Mesenchymal stem cell (in vitro differentiated cells and primary cell): ENCODE measurements at regions not wholly inside any gene's neighbourhood (a gene's known extent, or its start where the extent isn't known, plus 50 kb on each side); places are given as distances from the start of the nearest gene placed in this dataset.
"Not testable (repeated sequence)": the region's sequence is repeated elsewhere in the genome, so short reads cannot be mapped to it uniquely, and the experiment has no call there.

Experiments used
- DNase-seq: peaks from one replicate; pipeline ENCODE4 v3.0.0-alpha.2; 2013
- H2AFZ ChIP-seq: one replicate; pipeline ENCODE4 v1.6.1; 2013; ENCODE audit warnings: low read depth, mild to moderate bottlenecking, control low read depth, inconsistent platforms, low read length, moderate library complexity
- H2AK5ac ChIP-seq: 2 replicates; pipeline ENCODE4 v1.6.1; 2013; ENCODE audit warnings: low read length, moderate library complexity, mild to moderate bottlenecking, inconsistent platforms; ENCODE audit not compliant: severe bottlenecking
- H2BK120ac ChIP-seq: one replicate; pipeline ENCODE4 v1.6.1; 2013; ENCODE audit warnings: low read depth, mild to moderate bottlenecking, inconsistent platforms, low read length, moderate library complexity
- H2BK12ac ChIP-seq, 2 experiments: one replicate each; pipeline ENCODE4 v1.6.1; 2013; ENCODE audit warnings: inconsistent platforms in 2 of 2, low read length in 2 of 2, mild to moderate bottlenecking in 2 of 2, moderate library complexity in 2 of 2, control low read depth in 1 of 2
- H2BK15ac ChIP-seq: one replicate; pipeline ENCODE4 v1.6.1; 2013; ENCODE audit warnings: mild to moderate bottlenecking, low read depth, inconsistent platforms; ENCODE audit not compliant: poor library complexity, severe bottlenecking
- H2BK5ac ChIP-seq: 2 replicates; pipeline ENCODE4 v1.6.1; 2013; ENCODE audit warnings: low read depth, mild to moderate bottlenecking, low read length, control low read depth, inconsistent platforms; ENCODE audit not compliant: poor library complexity, severe bottlenecking
- H3K14ac ChIP-seq, 2 experiments: one replicate each; pipeline ENCODE4 v1.6.1; 2013; ENCODE audit warnings: inconsistent platforms in 2 of 2, low read length in 2 of 2, control low read depth in 1 of 2, mild to moderate bottlenecking in 1 of 2, moderate library complexity in 1 of 2
- H3K18ac ChIP-seq, 2 experiments: one replicate each; pipeline ENCODE4 v1.6.1; 2013; ENCODE audit warnings: inconsistent platforms in 2 of 2, low read length in 2 of 2, control low read depth in 1 of 2, low read depth in 1 of 2, mild to moderate bottlenecking in 1 of 2
- H3K23ac ChIP-seq, 2 experiments: one replicate each; pipeline ENCODE4 v1.6.1; 2013; ENCODE audit warnings: inconsistent platforms in 2 of 2, low read length in 2 of 2, mild to moderate bottlenecking in 2 of 2, moderate library complexity in 2 of 2, control low read depth in 1 of 2
- H3K27ac ChIP-seq: 2 replicates; pipeline ENCODE4 v1.5.1; 2013; ENCODE audit warnings: mild to moderate bottlenecking, moderate library complexity, low read length, control low read depth, inconsistent platforms; ENCODE audit not compliant: poor library complexity, severe bottlenecking
- H3K27me3 ChIP-seq, 2 experiments: 2 replicates each; pipeline versions ENCODE4 v1.6.1 to v1.7.0; 2013; ENCODE audit warnings: low read length in 2 of 2, mild to moderate bottlenecking in 2 of 2, moderate library complexity in 2 of 2, control low read depth in 1 of 2, inconsistent platforms in 1 of 2; ENCODE audit not compliant: control insufficient read depth in 1 of 2, insufficient read depth in 1 of 2
- H3K36me3 ChIP-seq, 2 experiments: 2 replicates each; pipeline versions ENCODE4 v1.6.1 to v1.7.0; 2013; ENCODE audit warnings: low read length in 2 of 2, control low read depth in 1 of 2, inconsistent platforms in 1 of 2, low read depth in 1 of 2, mild to moderate bottlenecking in 1 of 2; ENCODE audit not compliant: insufficient read depth in 2 of 2, control insufficient read depth in 1 of 2
- H3K4ac ChIP-seq, 2 experiments: one replicate each; pipeline ENCODE4 v1.6.1; 2013; ENCODE audit warnings: inconsistent platforms in 2 of 2, low read length in 2 of 2, mild to moderate bottlenecking in 2 of 2, moderate library complexity in 2 of 2, control low read depth in 1 of 2, low read depth in 1 of 2
- H3K4me1 ChIP-seq: 2 replicates; pipeline ENCODE4 v1.6.1; 2013; ENCODE audit warnings: low read depth, low read length, control low read depth; ENCODE audit not compliant: control insufficient read depth, insufficient read depth
- H3K4me2 ChIP-seq: 2 replicates; pipeline ENCODE4 v1.6.1; 2013; ENCODE audit warnings: low read length, mild to moderate bottlenecking, inconsistent platforms; ENCODE audit not compliant: poor library complexity, severe bottlenecking
- H3K4me3 ChIP-seq, 2 experiments: 2 replicates each; pipeline versions ENCODE4 v1.5.1 to v1.7.0; 2013; ENCODE audit warnings: low read length in 2 of 2, mild to moderate bottlenecking in 2 of 2, control low read depth in 1 of 2, low read depth in 1 of 2; ENCODE audit not compliant: insufficient read depth in 1 of 2
- H3K79me1 ChIP-seq: replicated peaks from 2 replicates; pipeline ENCODE4 v1.6.1; 2013; ENCODE audit warnings: mild to moderate bottlenecking, control low read depth, low read length, inconsistent platforms; ENCODE audit not compliant: poor library complexity, severe bottlenecking
- H3K9ac ChIP-seq: 2 replicates; pipeline ENCODE4 v1.7.0; 2013; ENCODE audit warnings: mild to moderate bottlenecking, low read length, moderate library complexity
- H3K9me3 ChIP-seq: 2 replicates; pipeline ENCODE4 v1.7.0; 2013; ENCODE audit warnings: mild to moderate bottlenecking, low read length; ENCODE audit not compliant: control insufficient read depth
- H4K8ac ChIP-seq: one replicate; pipeline ENCODE4 v1.6.1; 2013; ENCODE audit warnings: inconsistent platforms, mild to moderate bottlenecking, low read length, moderate library complexity
- H4K91ac ChIP-seq: one replicate; pipeline ENCODE4 v1.6.1; 2013; ENCODE audit warnings: mild to moderate bottlenecking, low read length, inconsistent platforms
- WGBS: methylation state at CpG from one replicate; pipeline ENCODE4 v1.1.7; 2013; ENCODE audit warnings: mixed read lengths; 5-methylcytosine and 5-hydroxymethylcytosine counted together

GRCh38 chr4:28278676-28279075 is 1418.0 kb downstream of the STIM2 start:
- no peak overlapping the region for H3K4me2 ChIP-seq
- no peak overlapping the region for H2BK12ac ChIP-seq
- no peak overlapping the region for H2BK120ac ChIP-seq

GRCh38 chr4:28279249-28279648 is 1418.6 kb downstream of the STIM2 start:
- Histone ChIP-seq H3K79me1 (no peaks in the 10 kb centered on the region), H3K9me3 (peaks cover 5% of the 10 kb centered on the region), H3K23ac (no peak overlapping the region), H2AK5ac (no peak overlapping the region), H2BK15ac (no peak overlapping the region), H3K4me2 (no peak overlapping the region), H2BK5ac (no peak overlapping the region), H3K4me1 (no peaks in the 10 kb centered on the region), H3K27ac (no peak overlapping the region), H3K4ac (no peak overlapping the region), H2BK120ac (no peak overlapping the region), H3K36me3 (no peaks in the 10 kb centered on the region), H2AFZ (no peak overlapping the region), H2BK12ac (no peak overlapping the region), H4K91ac (no peak overlapping the region), H3K18ac (no peak overlapping the region), H3K4me3 (no peak overlapping the region), H3K9ac (no peak overlapping the region), H4K8ac (no peak overlapping the region), H3K27me3 (no peaks in the 10 kb centered on the region), H3K14ac (no peak overlapping the region)
- no peak for DNase-seq
- WGBS = 98% methylated on average over 1 of the region's 2 CpGs

More at GRCh38 chr4:28278676-28279075, 1418.0 kb downstream of the STIM2 start:
- H3K79me1 ChIP-seq = no peaks in the 10 kb centered on the region
- no peak overlapping the region for H2AK5ac ChIP-seq
- H3K27ac ChIP-seq = no peak overlapping the region
- H3K9ac ChIP-seq = no peak overlapping the region
- WGBS = no CpG with 5 or more reads among the region's 1 CpG
- H2AFZ ChIP-seq = no peak overlapping the region
- no peak overlapping the region for H2BK15ac ChIP-seq
- no peaks in the 10 kb centered on the region for H3K36me3 ChIP-seq
- H4K8ac ChIP-seq = no peak overlapping the region
- H3K9me3 ChIP-seq = peaks cover 5% of the 10 kb centered on the region
- no peak overlapping the region for H3K14ac ChIP-seq
- no peak overlapping the region for H4K91ac ChIP-seq
- H2BK5ac ChIP-seq = no peak overlapping the region
- H3K4ac ChIP-seq = no peak overlapping the region
- no peak for DNase-seq
- no peak overlapping the region for H3K4me3 ChIP-seq
- no peak overlapping the region for H3K23ac ChIP-seq
- H3K27me3 ChIP-seq = no peaks in the 10 kb centered on the region
- no peak overlapping the region for H3K18ac ChIP-seq
- H3K4me1 ChIP-seq = no peaks in the 10 kb centered on the region

GRCh38 chr4:28286266-28286665 is 1425.6 kb downstream of the STIM2 start:
- H3K23ac ChIP-seq, H3K27me3 ChIP-seq, H2BK5ac ChIP-seq, H4K91ac ChIP-seq, H3K18ac ChIP-seq, H2AK5ac ChIP-seq, H2AFZ ChIP-seq, H2BK12ac ChIP-seq, H3K14ac ChIP-seq, H3K79me1 ChIP-seq, H2BK15ac ChIP-seq, H3K4me2 ChIP-seq, DNase-seq, H3K36me3 ChIP-seq, H3K4ac ChIP-seq, H3K4me1 ChIP-seq, H3K9ac ChIP-seq, H3K4me3 ChIP-seq, H2BK120ac ChIP-seq, H3K27ac ChIP-seq, H4K8ac ChIP-seq: not testable (repeated sequence)
- 97% methylated on average over 9 of the region's 9 CpGs for WGBS
- H3K9me3 ChIP-seq = peaks cover 16% of the 10 kb centered on the region

GRCh38 chr4:28287831-28288233 is 1427.2 kb downstream of the STIM2 start:
- no peak overlapping the region for H2BK5ac ChIP-seq
- H4K8ac ChIP-seq = no peak overlapping the region
- no peak overlapping the region for H2BK120ac ChIP-seq
- no peak overlapping the region for H3K14ac ChIP-seq
- no peak overlapping the region for H3K23ac ChIP-seq
- peak overlapping the region; percentile 47 for H3K27ac ChIP-seq
- H2BK15ac ChIP-seq = no peak overlapping the region
- H2BK12ac ChIP-seq = no peak overlapping the region
- peak; percentile 79 for DNase-seq
- WGBS = 0% methylated on average over 2 of the region's 3 CpGs
- H2AFZ ChIP-seq = no peak overlapping the region
- no peak overlapping the region for H3K4me3 ChIP-seq
- H3K79me1 ChIP-seq = no peaks in the 10 kb centered on the region
- H3K4ac ChIP-seq = no peak overlapping the region
- peaks cover 16% of the 10 kb centered on the region for H3K9me3 ChIP-seq
- peak overlapping the region; percentile 57 for H3K9ac ChIP-seq
- no peak overlapping the region for H3K4me2 ChIP-seq
- H4K91ac ChIP-seq = no peak overlapping the region
- no peaks in the 10 kb centered on the region for H3K36me3 ChIP-seq
- H3K27me3 ChIP-seq = no peaks in the 10 kb centered on the region
- no peak overlapping the region for H2AK5ac ChIP-seq
- no peak overlapping the region for H3K18ac ChIP-seq
- no peaks in the 10 kb centered on the region for H3K4me1 ChIP-seq
